Urinary bladder (tissue), 3 donors: ENCODE measurements at regions not wholly inside any gene's neighbourhood (a gene's known extent, or its start where the extent isn't known, plus 50 kb on each side); places are given as distances from the start of the nearest gene placed in this dataset.
"Not testable (repeated sequence)": the region's sequence is repeated elsewhere in the genome, so short reads cannot be mapped to it uniquely, and the experiment has no call there.

Source experiments
- DNase-seq: peaks from one replicate; pipeline ENCODE4 v3.0.0-alpha.2; 2015; ENCODE audit errors: extremely low spot score
- H3K27ac ChIP-seq: one replicate; pipeline ENCODE4 v1.5.1; 2013; ENCODE audit warnings: low read depth, mild to moderate bottlenecking, moderate library complexity
- H3K36me3 ChIP-seq: one replicate; pipeline ENCODE4 v1.6.1; 2013; ENCODE audit warnings: mild to moderate bottlenecking, moderate library complexity; ENCODE audit not compliant: insufficient read depth
- H3K4me1 ChIP-seq: one replicate; pipeline ENCODE4 v1.6.1; 2013; ENCODE audit warnings: mild to moderate bottlenecking, moderate library complexity; ENCODE audit not compliant: insufficient read depth
- H3K4me3 ChIP-seq: one replicate; pipeline ENCODE4 v1.5.1; 2013; ENCODE audit warnings: low read depth, low read length
- WGBS: extraction: QIAGEN DNeasy Blood & Tissue Kit; methylation state at CpG from one replicate; pipeline ENCODE4 v1.1.7; 2013; 5-methylcytosine and 5-hydroxymethylcytosine counted together
- donor health status: healthy with polysubstance abuse.
- donor health status: healthy.

- no peaks in the 10 kb centered on the region for H3K4me1 ChIP-seq
- no peak overlapping the region for H3K27ac ChIP-seq
- no peak overlapping the region for H3K4me3 ChIP-seq
- WGBS, result 59% methylated on average over 6 of the region's 6 CpGs
- H3K36me3 ChIP-seq, result no peaks in the 10 kb centered on the region
- DNase-seq, result no peak
Measured at GRCh38 chr5:54876556-54876955, 108.8 kb downstream of the ESM1 start.

GRCh38 chr5:54874337-54875021 is 110.9 kb downstream of the ESM1 start:
- no peaks in the 10 kb centered on the region for H3K4me1 ChIP-seq
- H3K4me3 ChIP-seq, result no peak overlapping the region
- 31% methylated on average over 7 of the region's 7 CpGs for WGBS
- H3K27ac ChIP-seq, result no peak overlapping the region
- DNase-seq, result no peak
- H3K36me3 ChIP-seq, result no peaks in the 10 kb centered on the region

GRCh38 chr5:54873691-54874090 is 111.7 kb downstream of the ESM1 start:
- 83% methylated on average over 2 of the region's 2 CpGs for WGBS
- Histone ChIP-seq H3K36me3 (no peaks in the 10 kb centered on the region), H3K4me3 (no peak overlapping the region), H3K4me1 (no peaks in the 10 kb centered on the region), H3K27ac (no peak overlapping the region)
- DNase-seq, result no peak

GRCh38 chr5:54872810-54873209 is 112.6 kb downstream of the ESM1 start:
- Histone ChIP-seq H3K4me3 (no peak overlapping the region), H3K4me1 (no peaks in the 10 kb centered on the region), H3K27ac (no peak overlapping the region), H3K36me3 (no peaks in the 10 kb centered on the region)
- no peak for DNase-seq
- WGBS, result 86% methylated on average over 1 of the region's 1 CpG

GRCh38 chr5:54870271-54870670 is 115.1 kb downstream of the ESM1 start:
- 81% methylated on average over 3 of the region's 3 CpGs for WGBS
- no peak overlapping the region for H3K27ac ChIP-seq
- H3K4me1 ChIP-seq, result no peaks in the 10 kb centered on the region

GRCh38 chr5:54869691-54870090 is 115.7 kb downstream of the ESM1 start:
- Histone ChIP-seq H3K27ac (no peak overlapping the region), H3K36me3 (no peaks in the 10 kb centered on the region), H3K4me1 (no peaks in the 10 kb centered on the region), H3K4me3 (no peak overlapping the region)
- 87% methylated on average over 1 of the region's 1 CpG for WGBS
- DNase-seq, result no peak

More at GRCh38 chr5:54870271-54870670, 115.1 kb downstream of the ESM1 start:
- Histone ChIP-seq H3K4me3 (no peak overlapping the region), H3K36me3 (no peaks in the 10 kb centered on the region)
- no peak for DNase-seq

GRCh38 chr5:54868511-54869483 is 116.6 kb downstream of the ESM1 start:
- Histone ChIP-seq H3K36me3 (no peaks in the 10 kb centered on the region), H3K27ac (no peak overlapping the region), H3K4me1 (no peaks in the 10 kb centered on the region), H3K4me3 (no peak overlapping the region)
- 84% methylated on average over 12 of the region's 12 CpGs for WGBS
- DNase-seq, result no peak

- WGBS, result 25% methylated on average over 7 of the region's 7 CpGs
- Histone ChIP-seq H3K4me1 (no peaks in the 10 kb centered on the region), H3K27ac (no peak overlapping the region), H3K4me3 (no peak overlapping the region), H3K36me3 (no peaks in the 10 kb centered on the region)
- peak; percentile 45 for DNase-seq
Measured at GRCh38 chr5:54867310-54867944, 118.0 kb downstream of the ESM1 start.

GRCh38 chr5:54864911-54865515 is 120.4 kb downstream of the ESM1 start:
- H3K36me3 ChIP-seq, H3K4me1 ChIP-seq, H3K4me3 ChIP-seq, DNase-seq, H3K27ac ChIP-seq: not testable (repeated sequence)
- 95% methylated on average over 44 of the region's 44 CpGs for WGBS

- H3K36me3 ChIP-seq, result no peaks in the 10 kb centered on the region
- H3K4me1 ChIP-seq, result no peaks in the 10 kb centered on the region
- H3K27ac ChIP-seq, result no peak overlapping the region
- H3K4me3 ChIP-seq, result no peak overlapping the region
- DNase-seq, result no peak
- 81% methylated on average over 7 of the region's 7 CpGs for WGBS
Measured at GRCh38 chr5:54862036-54862435, 123.4 kb downstream of the ESM1 start.

- H3K36me3 ChIP-seq, result no peaks in the 10 kb centered on the region
- WGBS, result 40% methylated on average over 5 of the region's 5 CpGs
- no peaks in the 10 kb centered on the region for H3K4me1 ChIP-seq
- DNase-seq, result no peak
- no peak overlapping the region for H3K4me3 ChIP-seq
- H3K27ac ChIP-seq, result no peak overlapping the region
Measured at GRCh38 chr5:54861212-54861894, 124.0 kb downstream of the ESM1 start.

GRCh38 chr5:54860321-54860720 is 125.1 kb downstream of the ESM1 start:
- 79% methylated on average over 2 of the region's 2 CpGs for WGBS
- no peak for DNase-seq
- H3K4me3 ChIP-seq, result no peak overlapping the region
- no peaks in the 10 kb centered on the region for H3K36me3 ChIP-seq
- no peaks in the 10 kb centered on the region for H3K4me1 ChIP-seq
- no peak overlapping the region for H3K27ac ChIP-seq

- Histone ChIP-seq H3K27ac (no peak overlapping the region), H3K36me3 (no peaks in the 10 kb centered on the region), H3K4me3 (no peak overlapping the region), H3K4me1 (no peaks in the 10 kb centered on the region)
- no peak for DNase-seq
Measured at GRCh38 chr5:54859316-54859715, 126.1 kb downstream of the ESM1 start.
